ENCODE measurements at regions not wholly inside any gene's neighbourhood (a gene's known extent, or its start where the extent isn't known, plus 50 kb on each side); places are given as distances from the start of the nearest gene placed in this dataset.
"Not testable (repeated sequence)": the region's sequence is repeated elsewhere in the genome, so short reads cannot be mapped to it uniquely, and the experiment has no call there.

GRCh38 chr5:20865892-20866291, 877.9 kb upstream of the CDH18 start:
- not testable (repeated sequence) for TF ChIP-seq CTCF (IDR thresholded peaks at IDR 0.05; ENCODE audit: low read length); EZH2 (optimal IDR thresholded peaks at IDR 0.05; ENCODE audit: low read depth, low read length); EZH2phosphoT487 (IDR thresholded peaks at IDR 0.05; ENCODE audit: low read length)

All from MM.1S (cell line).